Brain pericyte (primary cell): ENCODE measurements at regions not wholly inside any gene's neighbourhood (a gene's known extent, or its start where the extent isn't known, plus 50 kb on each side); places are given as distances from the start of the nearest gene placed in this dataset.
"Not testable (repeated sequence)": the region's sequence is repeated elsewhere in the genome, so short reads cannot be mapped to it uniquely, and the experiment has no call there.

Source experiments
- DNase-seq: peaks from one replicate; pipeline ENCODE4 v3.0.0-alpha.2; 2012; ENCODE audit warnings: low read depth, low spot score

- DNase-seq = no peak
Observed at GRCh38 chr2:215548714-215549113, 112.8 kb upstream of the FN1 start.

GRCh38 chr2:215542690-215543089 is 106.8 kb upstream of the FN1 start:
- DNase-seq = no peak

GRCh38 chr2:215540658-215541057 is 104.8 kb upstream of the FN1 start:
- DNase-seq = peak; percentile 43

GRCh38 chr2:215537611-215538010 is 101.7 kb upstream of the FN1 start:
- DNase-seq = no peak

- DNase-seq = no peak
Observed at GRCh38 chr2:215536510-215536909, 100.6 kb upstream of the FN1 start.

GRCh38 chr2:215535741-215536140 is 99.9 kb upstream of the FN1 start:
- DNase-seq = no peak

- no peak for DNase-seq
Observed at GRCh38 chr2:215535125-215535668, 99.3 kb upstream of the FN1 start.

- DNase-seq = not testable (repeated sequence)
Observed at GRCh38 chr2:215533716-215534115, 97.8 kb upstream of the FN1 start.

GRCh38 chr2:215532844-215533243 is 97.0 kb upstream of the FN1 start:
- no peak for DNase-seq

GRCh38 chr2:215531284-215531683 is 95.4 kb upstream of the FN1 start:
- DNase-seq = no peak

GRCh38 chr2:215530191-215530968 is 94.5 kb upstream of the FN1 start:
- DNase-seq = no peak

GRCh38 chr2:215529271-215529670 is 93.4 kb upstream of the FN1 start:
- no peak for DNase-seq

GRCh38 chr2:215528555-215528954 is 92.7 kb upstream of the FN1 start:
- DNase-seq = peak; percentile 39

- DNase-seq = no peak
Observed at GRCh38 chr2:215527736-215528135, 91.9 kb upstream of the FN1 start.

GRCh38 chr2:215526341-215526740 is 90.5 kb upstream of the FN1 start:
- no peak for DNase-seq

GRCh38 chr2:215522237-215522636 is 86.4 kb upstream of the FN1 start:
- DNase-seq = no peak

GRCh38 chr2:215521031-215521430 is 85.2 kb upstream of the FN1 start:
- no peak for DNase-seq

GRCh38 chr2:215517391-215517790 is 81.5 kb upstream of the FN1 start:
- no peak for DNase-seq

- no peak for DNase-seq
Observed at GRCh38 chr2:215514516-215514915, 78.6 kb upstream of the FN1 start.

GRCh38 chr2:215511454-215512346 is 75.8 kb upstream of the FN1 start:
- no peak for DNase-seq

- DNase-seq = no peak
Observed at GRCh38 chr2:215507836-215508235, 72.0 kb upstream of the FN1 start.

- DNase-seq = no peak
Observed at GRCh38 chr2:215507136-215507535, 71.3 kb upstream of the FN1 start.

- no peak for DNase-seq
Observed at GRCh38 chr2:215506604-215506990, 70.7 kb upstream of the FN1 start.
